LHCN-M2 (cell line): ENCODE measurements at regions not wholly inside any gene's neighbourhood (a gene's known extent, or its start where the extent isn't known, plus 50 kb on each side); places are given as distances from the start of the nearest gene placed in this dataset.
A peak's percentile ranks its signal among the peaks of the same experiment; 100 is the strongest.

ENCODE experiments used
- DNase-seq: peaks from one replicate; pipeline ENCODE4 v3.0.0-alpha.2; 2012; ENCODE audit warnings: low read depth

GRCh38 chrX:14173873-14174272, 144.2 kb upstream of the GEMIN8 start:
- DNase-seq: no peak

GRCh38 chrX:14164828-14165227, 135.1 kb upstream of the GEMIN8 start:
- DNase-seq: no peak

- DNase-seq: no peak
Measured at GRCh38 chrX:14125462-14125861, 95.8 kb upstream of the GEMIN8 start.

GRCh38 chrX:14124562-14124961, 94.9 kb upstream of the GEMIN8 start:
- DNase-seq: no peak

GRCh38 chrX:14095702-14096101, 66.0 kb upstream of the GEMIN8 start:
- DNase-seq: peak; percentile 58

GRCh38 chrX:14094191-14094590, 64.5 kb upstream of the GEMIN8 start:
- no peak for DNase-seq

- DNase-seq: no peak
Measured at GRCh38 chrX:14084466-14084865, 54.8 kb upstream of the GEMIN8 start.

GRCh38 chrX:14083783-14084182, 54.1 kb upstream of the GEMIN8 start:
- DNase-seq: no peak

GRCh38 chrX:14079891-14080430, 50.3 kb upstream of the GEMIN8 start:
- DNase-seq: no peak
